ENCODE measurements at regions not wholly inside any gene's neighbourhood (a gene's known extent, or its start where the extent isn't known, plus 50 kb on each side); places are given as distances from the start of the nearest gene placed in this dataset.

DNA sequence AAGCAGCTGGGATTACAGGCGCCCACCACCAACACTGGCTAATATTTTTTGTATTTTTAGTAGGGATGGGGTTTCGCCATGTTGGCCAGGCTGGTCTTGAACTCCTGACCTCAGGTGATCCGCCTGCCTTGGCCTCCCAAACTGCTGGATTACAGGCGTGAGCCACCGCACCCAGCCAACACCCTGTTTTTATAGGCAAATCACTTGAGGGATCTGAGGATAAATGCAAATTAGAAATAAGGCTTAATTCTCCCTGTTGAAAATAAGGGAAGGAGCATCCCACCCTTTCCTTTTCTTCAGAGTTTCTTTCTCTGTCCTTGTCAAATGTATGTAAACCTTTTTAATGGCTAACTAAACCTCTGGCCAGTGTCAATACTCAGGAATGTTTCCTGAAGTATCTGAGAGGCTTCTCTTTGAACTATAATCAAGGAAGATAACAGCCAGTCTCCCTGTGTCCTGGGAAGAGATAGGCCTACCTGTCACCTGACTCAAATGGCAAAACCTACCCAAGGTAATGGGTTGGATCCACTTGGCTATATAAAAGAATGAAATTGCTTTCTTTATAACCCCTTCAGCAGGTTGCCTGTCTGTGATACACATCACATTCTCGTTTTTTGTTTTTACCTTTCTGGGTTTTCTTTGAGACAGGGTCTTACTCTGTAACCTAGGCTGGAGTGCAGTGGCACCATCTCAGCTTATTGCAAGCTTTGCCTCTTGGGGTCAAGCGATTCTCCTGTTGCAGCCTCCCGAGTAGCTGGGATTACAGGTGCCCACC lies 64.5 kb upstream of the TNFAIP3 start:
- no peaks in the 10 kb centered on the region for H3K27me3 ChIP-seq (ENCODE audit: control insufficient read depth, insufficient read depth, low read length)
- no peak overlapping the region for H3K4me3 ChIP-seq (ENCODE audit: low read depth in 2 of 2, low read length in 2 of 2)
- TF ChIP-seq SIN3A (IDR thresholded peaks at IDR 0.05; ENCODE audit: borderline replicate concordance, insufficient read depth, low read depth, low read length) (no peak), POLR2AphosphoS5 (IDR thresholded peaks at IDR 0.05; ENCODE audit: low read depth, low read length) (no peak), TCF7L2 (IDR thresholded peaks at IDR 0.05; ENCODE audit: low read depth, low read length) (no peak)
- TF ChIP-seq, protein P1, sequence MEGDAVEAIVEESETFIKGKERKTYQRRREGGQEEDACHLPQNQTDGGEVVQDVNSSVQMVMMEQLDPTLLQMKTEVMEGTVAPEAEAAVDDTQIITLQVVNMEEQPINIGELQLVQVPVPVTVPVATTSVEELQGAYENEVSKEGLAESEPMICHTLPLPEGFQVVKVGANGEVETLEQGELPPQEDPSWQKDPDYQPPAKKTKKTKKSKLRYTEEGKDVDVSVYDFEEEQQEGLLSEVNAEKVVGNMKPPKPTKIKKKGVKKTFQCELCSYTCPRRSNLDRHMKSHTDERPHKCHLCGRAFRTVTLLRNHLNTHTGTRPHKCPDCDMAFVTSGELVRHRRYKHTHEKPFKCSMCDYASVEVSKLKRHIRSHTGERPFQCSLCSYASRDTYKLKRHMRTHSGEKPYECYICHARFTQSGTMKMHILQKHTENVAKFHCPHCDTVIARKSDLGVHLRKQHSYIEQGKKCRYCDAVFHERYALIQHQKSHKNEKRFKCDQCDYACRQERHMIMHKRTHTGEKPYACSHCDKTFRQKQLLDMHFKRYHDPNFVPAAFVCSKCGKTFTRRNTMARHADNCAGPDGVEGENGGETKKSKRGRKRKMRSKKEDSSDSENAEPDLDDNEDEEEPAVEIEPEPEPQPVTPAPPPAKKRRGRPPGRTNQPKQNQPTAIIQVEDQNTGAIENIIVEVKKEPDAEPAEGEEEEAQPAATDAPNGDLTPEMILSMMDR (IDR thresholded peaks at IDR 0.05), result no peak
- TF ChIP-seq, protein P2, sequence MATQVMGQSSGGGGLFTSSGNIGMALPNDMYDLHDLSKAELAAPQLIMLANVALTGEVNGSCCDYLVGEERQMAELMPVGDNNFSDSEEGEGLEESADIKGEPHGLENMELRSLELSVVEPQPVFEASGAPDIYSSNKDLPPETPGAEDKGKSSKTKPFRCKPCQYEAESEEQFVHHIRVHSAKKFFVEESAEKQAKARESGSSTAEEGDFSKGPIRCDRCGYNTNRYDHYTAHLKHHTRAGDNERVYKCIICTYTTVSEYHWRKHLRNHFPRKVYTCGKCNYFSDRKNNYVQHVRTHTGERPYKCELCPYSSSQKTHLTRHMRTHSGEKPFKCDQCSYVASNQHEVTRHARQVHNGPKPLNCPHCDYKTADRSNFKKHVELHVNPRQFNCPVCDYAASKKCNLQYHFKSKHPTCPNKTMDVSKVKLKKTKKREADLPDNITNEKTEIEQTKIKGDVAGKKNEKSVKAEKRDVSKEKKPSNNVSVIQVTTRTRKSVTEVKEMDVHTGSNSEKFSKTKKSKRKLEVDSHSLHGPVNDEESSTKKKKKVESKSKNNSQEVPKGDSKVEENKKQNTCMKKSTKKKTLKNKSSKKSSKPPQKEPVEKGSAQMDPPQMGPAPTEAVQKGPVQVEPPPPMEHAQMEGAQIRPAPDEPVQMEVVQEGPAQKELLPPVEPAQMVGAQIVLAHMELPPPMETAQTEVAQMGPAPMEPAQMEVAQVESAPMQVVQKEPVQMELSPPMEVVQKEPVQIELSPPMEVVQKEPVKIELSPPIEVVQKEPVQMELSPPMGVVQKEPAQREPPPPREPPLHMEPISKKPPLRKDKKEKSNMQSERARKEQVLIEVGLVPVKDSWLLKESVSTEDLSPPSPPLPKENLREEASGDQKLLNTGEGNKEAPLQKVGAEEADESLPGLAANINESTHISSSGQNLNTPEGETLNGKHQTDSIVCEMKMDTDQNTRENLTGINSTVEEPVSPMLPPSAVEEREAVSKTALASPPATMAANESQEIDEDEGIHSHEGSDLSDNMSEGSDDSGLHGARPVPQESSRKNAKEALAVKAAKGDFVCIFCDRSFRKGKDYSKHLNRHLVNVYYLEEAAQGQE (IDR thresholded peaks at IDR 0.05; ENCODE audit: insufficient read depth in 1 of 2, low read depth in 2 of 2, low read length in 1 of 2), result no peak
- no peaks in the 10 kb centered on the region for H3K4me1 ChIP-seq (ENCODE audit: control insufficient read depth, insufficient read depth, low read length)
- no peaks in the 10 kb centered on the region for H3K9me3 ChIP-seq (ENCODE audit: control insufficient read depth, insufficient read depth, low read depth, low read length)
- no peak for ATAC-seq
- no TSS peak for BruUV-seq (replicated peaks)
- H3K36me3 ChIP-seq (ENCODE audit: control insufficient read depth, insufficient read depth, low read length), result no peaks in the 10 kb centered on the region
- intact Hi-C loops (cut with micrococcal nuclease; ENCODE audit: unreplicated experiment), result no loop called here
- no peak overlapping the region for H3K27ac ChIP-seq (ENCODE audit: low read length)
- CTCF ChIA-PET, result no interaction called here
- DNase-seq (ENCODE audit: low read depth, low spot score), result no peak
- in situ Hi-C loops (cut with HindIII; ENCODE audit: low pct_unique_long_range_greater_than_20kb, low sequenced_read_pairs), result no loop called here
- POLR2A ChIA-PET, result no interaction called here

DNA sequence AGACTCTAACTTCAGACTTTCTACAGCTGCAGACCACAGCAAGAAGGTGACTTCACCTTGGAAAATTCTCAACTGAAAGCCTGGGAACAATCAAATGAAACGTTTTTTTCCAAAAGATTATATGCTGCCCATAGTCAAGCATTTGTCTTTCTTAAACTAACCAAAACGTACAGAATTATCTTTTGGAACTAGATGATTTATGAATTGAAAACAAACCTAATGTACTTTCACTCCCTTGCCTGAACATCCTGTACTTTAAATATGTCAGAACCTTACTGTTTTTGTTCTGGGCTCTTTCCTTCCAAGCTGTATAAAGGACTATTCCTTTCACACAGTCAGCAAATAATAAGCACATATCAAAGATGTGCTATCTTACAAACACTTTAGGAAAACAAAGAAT lies 62.4 kb upstream of the TNFAIP3 start:
- ChIA-PET CTCF (no interaction called here), POLR2A (no interaction called here)
- in situ Hi-C loops (cut with HindIII; ENCODE audit: low pct_unique_long_range_greater_than_20kb, low sequenced_read_pairs) (no loop called here), intact Hi-C loops (cut with micrococcal nuclease; ENCODE audit: unreplicated experiment) (loop anchor here (1.0 kb wide), 1 partner anchor 34 kb away; no protein-coding TSS in a partner anchor)
- H3K9me3 ChIP-seq (ENCODE audit: control insufficient read depth, insufficient read depth, low read depth, low read length), result no peaks in the 10 kb centered on the region
- no peak overlapping the region for H3K27ac ChIP-seq (ENCODE audit: low read length)
- TF ChIP-seq, protein P2 (IDR thresholded peaks at IDR 0.05; ENCODE audit: insufficient read depth in 1 of 2, low read depth in 2 of 2, low read length in 1 of 2), result no peak
- no peak for TF ChIP-seq TCF7L2 (IDR thresholded peaks at IDR 0.05; ENCODE audit: low read depth, low read length)
- TF ChIP-seq, protein P1 (IDR thresholded peaks at IDR 0.05), result no peak
- no peak for TF ChIP-seq POLR2AphosphoS5 (IDR thresholded peaks at IDR 0.05; ENCODE audit: low read depth, low read length)
- no peak for TF ChIP-seq SIN3A (IDR thresholded peaks at IDR 0.05; ENCODE audit: borderline replicate concordance, insufficient read depth, low read depth, low read length)
- DNase-seq (ENCODE audit: low read depth, low spot score) (no peak), ATAC-seq (no peak)
- H3K4me3 ChIP-seq (ENCODE audit: low read depth in 2 of 2, low read length in 2 of 2), result no peak overlapping the region
- BruUV-seq (replicated peaks), result no TSS peak
- H3K4me1 ChIP-seq (ENCODE audit: control insufficient read depth, insufficient read depth, low read length), result no peaks in the 10 kb centered on the region
- no peaks in the 10 kb centered on the region for H3K27me3 ChIP-seq (ENCODE audit: control insufficient read depth, insufficient read depth, low read length)
- H3K36me3 ChIP-seq (ENCODE audit: control insufficient read depth, insufficient read depth, low read length), result no peaks in the 10 kb centered on the region

Data from Panc1 (cell line).